Pancreas (tissue), 10 donors: ENCODE measurements at regions not wholly inside any gene's neighbourhood (a gene's known extent, or its start where the extent isn't known, plus 50 kb on each side); places are given as distances from the start of the nearest gene placed in this dataset.

Experiments
- ATAC-seq, 4 donors: fragments of 200-7000 bp; cut with Tn5 transposase; one replicate each; pipeline versions ENCODE4 v1.8.0 to v1.9.1; 2020; ENCODE audit warnings: mild to moderate bottlenecking in 4 of 4, moderate library complexity in 4 of 4
- DNase-seq, 6 donors: peaks; one replicate each; pipeline ENCODE4 v3.0.0-alpha.2; 2020
- FAIRE-seq: peaks from 2 replicates; lab custom pipeline; 2012; peaks lifted over from hg19 to GRCh38; lab: Jason Lieb, UNC
- H3K27ac ChIP-seq, 4 donors: fragments of 200-600 bp; sonication (generic); 1 replicate in 3 of 4; 2 replicates in 1 of 4; pipeline versions ENCODE4 v1.5.0 to v1.8.0; 2020
- H3K27me3 ChIP-seq, 4 donors: fragments of 200-600 bp; one replicate each; pipeline ENCODE4 v1.8.0; 2021
- H3K36me3 ChIP-seq, 3 donors: fragments of 200-600 bp; sonication (generic) in 1 of 3; one replicate each; pipeline versions ENCODE4 v1.5.0 to v1.8.0; 2020 to 2021
- H3K4me1 ChIP-seq, 3 donors: fragments of 200-600 bp; one replicate each; pipeline ENCODE4 v1.8.0; 2021
- H3K4me3 ChIP-seq, 4 donors: fragments of 200-600 bp; sonication (generic) in 2 of 4; one replicate each; pipeline versions ENCODE4 v1.5.0 to v1.8.0; 2020 to 2021
- H3K9me3 ChIP-seq, 4 donors: fragments of 200-600 bp; one replicate each; pipeline ENCODE4 v1.8.0; 2021
- WGBS, 2 donors: extraction: QIAGEN DNeasy Blood & Tissue Kit; methylation state at CpG; one replicate each; pipeline ENCODE4 v1.1.7; 2013; 5-methylcytosine and 5-hydroxymethylcytosine counted together
- intact Hi-C, 3 donors: fragments of 100-400 bp; cut with DNase I; formaldehyde crosslinking; loops; one replicate each; pipeline versions ENCODE4 v1.11.1 to v1.14.2; 2022
- TF ChIP-seq, protein P1 (sequence below), 4 donors: fragments of 200-600 bp; sonication (generic) in 3 of 4; IDR thresholded peaks; one replicate each; pipeline versions ENCODE4 v1.5.0 to v1.8.0; 2021; ENCODE audit warnings: antibody characterized with exemption in 4 of 4
- donor health status: healthy with polysubstance abuse.
- donor health status: DM: no; HTN: no; CAD: no; lungs with moderate emphysema.
- donor health status: DM: no; HTN: no; CAD: no.
- donor health status: control.
- donor health status: control.
- donor health status: Bipolar disorder and iron deficiency.
- donor health status: DM: yes; HTN: yes; CAD: no.
- donor health status: DM: no; HTN: no; CAD: no.
- donor health status: DM: no; HTN: no; CAD: no.
- donor health status: DM: yes; HTN: yes; CAD: no.

DNA sequence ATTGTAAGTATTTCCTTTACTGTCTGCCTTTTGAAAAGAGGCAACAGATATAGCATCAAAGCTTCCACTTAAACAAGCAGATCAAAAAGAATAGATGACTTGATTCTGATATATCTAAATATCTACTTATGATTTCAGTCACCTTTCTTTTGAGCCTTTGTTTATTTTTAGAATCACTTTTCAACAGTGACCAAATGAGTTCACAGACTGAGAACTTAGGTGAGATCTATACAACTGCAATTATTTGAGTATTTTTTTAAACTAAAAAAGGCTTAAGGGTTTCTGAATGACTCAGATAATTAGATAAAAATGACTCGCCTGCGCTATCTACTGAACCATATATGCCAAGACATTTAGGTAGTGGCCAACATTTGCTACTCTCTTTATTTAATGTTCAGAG is 166.7 kb upstream of the KCNIP4 start:
- TF ChIP-seq, protein P1, sequence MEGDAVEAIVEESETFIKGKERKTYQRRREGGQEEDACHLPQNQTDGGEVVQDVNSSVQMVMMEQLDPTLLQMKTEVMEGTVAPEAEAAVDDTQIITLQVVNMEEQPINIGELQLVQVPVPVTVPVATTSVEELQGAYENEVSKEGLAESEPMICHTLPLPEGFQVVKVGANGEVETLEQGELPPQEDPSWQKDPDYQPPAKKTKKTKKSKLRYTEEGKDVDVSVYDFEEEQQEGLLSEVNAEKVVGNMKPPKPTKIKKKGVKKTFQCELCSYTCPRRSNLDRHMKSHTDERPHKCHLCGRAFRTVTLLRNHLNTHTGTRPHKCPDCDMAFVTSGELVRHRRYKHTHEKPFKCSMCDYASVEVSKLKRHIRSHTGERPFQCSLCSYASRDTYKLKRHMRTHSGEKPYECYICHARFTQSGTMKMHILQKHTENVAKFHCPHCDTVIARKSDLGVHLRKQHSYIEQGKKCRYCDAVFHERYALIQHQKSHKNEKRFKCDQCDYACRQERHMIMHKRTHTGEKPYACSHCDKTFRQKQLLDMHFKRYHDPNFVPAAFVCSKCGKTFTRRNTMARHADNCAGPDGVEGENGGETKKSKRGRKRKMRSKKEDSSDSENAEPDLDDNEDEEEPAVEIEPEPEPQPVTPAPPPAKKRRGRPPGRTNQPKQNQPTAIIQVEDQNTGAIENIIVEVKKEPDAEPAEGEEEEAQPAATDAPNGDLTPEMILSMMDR (IDR thresholded peaks at IDR 0.05): no peak
- WGBS, 2 donors: 67 to 80% methylated on average over 2 of the region's 2 CpGs
- H3K36me3 ChIP-seq: no peaks in the 10 kb centered on the region
- intact Hi-C loops: no loop called here
- FAIRE-seq (no peak), ATAC-seq (no peak), DNase-seq (no peak)
- no peak overlapping the region for H3K4me3 ChIP-seq
- H3K4me1 ChIP-seq: no peaks in the 10 kb centered on the region
- H3K9me3 ChIP-seq: no peaks in the 10 kb centered on the region
- no peak overlapping the region for H3K27ac ChIP-seq
- H3K27me3 ChIP-seq: no peaks in the 10 kb centered on the region

DNA sequence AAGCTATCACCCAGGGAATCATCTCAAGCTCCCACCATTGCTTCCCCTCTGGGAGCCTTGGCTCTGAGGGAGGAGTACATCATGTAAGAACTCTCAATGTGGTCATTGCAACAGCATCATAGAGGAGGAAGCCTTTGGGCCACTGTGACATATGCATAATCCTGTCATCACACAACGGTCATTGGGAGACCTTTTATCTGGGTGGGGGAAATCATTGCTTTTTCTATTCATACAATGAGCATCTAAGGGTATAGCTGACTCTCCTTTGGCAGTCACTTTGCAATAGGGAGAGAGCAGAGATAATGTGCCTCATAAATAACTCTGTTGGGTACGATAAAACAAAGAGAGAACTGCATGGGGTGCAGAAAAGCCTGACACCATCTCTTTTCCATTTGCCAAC is 155.2 kb upstream of the KCNIP4 start:
- Histone ChIP-seq H3K4me3 (no peak overlapping the region), H3K36me3 (no peaks in the 10 kb centered on the region), H3K9me3 (no peaks in the 10 kb centered on the region), H3K27ac (no peak overlapping the region), H3K27me3 (no peaks in the 10 kb centered on the region), H3K4me1 (no peaks in the 10 kb centered on the region)
- FAIRE-seq: no peak
- ATAC-seq: no peak
- DNase-seq: no peak
- WGBS, 2 donors: 40 to 50% methylated on average over 2 of the region's 2 CpGs
- intact Hi-C loops: no loop called here
- TF ChIP-seq, protein P1 (IDR thresholded peaks at IDR 0.05): no peak

DNA sequence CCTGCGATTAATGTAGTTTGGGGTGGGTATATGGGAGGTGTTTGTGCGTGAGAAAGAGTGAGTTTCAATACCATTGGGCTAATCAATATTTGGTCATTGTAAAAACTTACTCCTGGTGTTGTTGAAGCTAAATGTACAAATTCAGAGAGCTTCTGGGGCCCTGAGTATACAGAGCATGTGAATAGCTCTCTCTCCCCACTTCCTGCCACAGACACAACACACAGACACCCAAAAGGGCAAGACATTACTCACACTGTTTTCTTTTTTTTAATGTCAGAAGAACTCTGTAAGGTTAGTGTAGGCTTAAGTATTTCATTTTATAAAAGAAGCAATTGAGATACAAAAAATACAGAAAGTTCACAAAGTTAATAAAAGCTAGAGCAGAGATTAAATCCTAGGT is 151.3 kb upstream of the KCNIP4 start:
- ATAC-seq: no peak
- Histone ChIP-seq H3K27ac (no peak overlapping the region), H3K27me3 (no peaks in the 10 kb centered on the region), H3K36me3 (no peaks in the 10 kb centered on the region), H3K9me3 (no peaks in the 10 kb centered on the region), H3K4me1 (no peaks in the 10 kb centered on the region), H3K4me3 (no peak overlapping the region)
- FAIRE-seq: no peak
- 35 to 44% methylated on average over 2 of the region's 2 CpGs for WGBS, 2 donors
- TF ChIP-seq, protein P1 (IDR thresholded peaks at IDR 0.05): no peak
- intact Hi-C loops: no loop called here
- no peak for DNase-seq

DNA sequence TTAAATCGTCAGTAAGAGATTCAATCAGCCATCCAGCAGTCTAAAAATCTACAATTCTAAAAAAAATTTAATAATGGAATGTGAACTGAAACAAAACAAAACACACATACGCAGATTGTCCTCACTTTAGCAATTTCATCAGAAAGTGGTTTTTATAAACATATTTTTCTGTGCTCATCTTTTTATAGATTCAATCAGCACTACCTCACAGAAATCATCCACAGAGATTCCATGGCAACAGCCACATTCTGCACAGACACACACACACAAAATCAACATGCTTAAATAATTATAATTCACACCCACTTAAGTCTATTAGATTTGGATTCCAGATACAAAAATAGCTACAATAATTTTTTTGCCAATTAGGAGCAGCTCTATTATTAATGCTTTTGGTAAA is 149.0 kb upstream of the KCNIP4 start:
- DNase-seq (no peak), ATAC-seq (no peak), FAIRE-seq (no peak)
- intact Hi-C loops: no loop called here
- no peaks in the 10 kb centered on the region for H3K4me1 ChIP-seq
- no peak overlapping the region for H3K27ac ChIP-seq
- TF ChIP-seq, protein P1 (IDR thresholded peaks at IDR 0.05): no peak
- H3K27me3 ChIP-seq: no peaks in the 10 kb centered on the region
- no peaks in the 10 kb centered on the region for H3K36me3 ChIP-seq
- 52 to 53% methylated on average over 2 of the region's 2 CpGs for WGBS, 2 donors
- H3K9me3 ChIP-seq: no peaks in the 10 kb centered on the region
- H3K4me3 ChIP-seq: no peak overlapping the region

DNA sequence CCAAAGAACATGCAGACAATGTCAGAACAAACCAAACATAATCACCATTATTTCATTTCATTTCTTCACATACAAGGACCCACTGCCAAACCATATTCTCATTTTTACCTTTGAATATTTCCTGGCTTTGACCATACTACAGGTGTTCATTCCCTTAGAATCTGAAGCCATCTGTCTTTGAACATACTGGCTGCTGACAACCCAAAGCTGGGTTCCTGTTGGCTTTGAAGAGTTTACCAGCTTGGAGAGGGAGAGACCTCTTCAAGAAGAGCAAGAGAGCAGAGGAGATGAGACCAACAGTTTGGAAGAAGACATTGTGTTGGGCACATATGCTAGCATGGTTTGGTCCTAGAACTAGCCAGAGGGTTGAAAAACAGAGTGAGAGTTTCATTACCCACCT is 145.6 kb upstream of the KCNIP4 start:
- Histone ChIP-seq H3K9me3 (no peaks in the 10 kb centered on the region), H3K27ac (no peak overlapping the region), H3K4me1 (no peaks in the 10 kb centered on the region), H3K36me3 (no peaks in the 10 kb centered on the region), H3K27me3 (no peaks in the 10 kb centered on the region), H3K4me3 (no peak overlapping the region)
- ATAC-seq: no peak
- FAIRE-seq: no peak
- TF ChIP-seq, protein P1 (IDR thresholded peaks at IDR 0.05): no peak
- no peak for DNase-seq
- intact Hi-C loops: no loop called here
